ENCODE measurements at regions not wholly inside any gene's neighbourhood (a gene's known extent, or its start where the extent isn't known, plus 50 kb on each side); places are given as distances from the start of the nearest gene placed in this dataset.

DNA sequence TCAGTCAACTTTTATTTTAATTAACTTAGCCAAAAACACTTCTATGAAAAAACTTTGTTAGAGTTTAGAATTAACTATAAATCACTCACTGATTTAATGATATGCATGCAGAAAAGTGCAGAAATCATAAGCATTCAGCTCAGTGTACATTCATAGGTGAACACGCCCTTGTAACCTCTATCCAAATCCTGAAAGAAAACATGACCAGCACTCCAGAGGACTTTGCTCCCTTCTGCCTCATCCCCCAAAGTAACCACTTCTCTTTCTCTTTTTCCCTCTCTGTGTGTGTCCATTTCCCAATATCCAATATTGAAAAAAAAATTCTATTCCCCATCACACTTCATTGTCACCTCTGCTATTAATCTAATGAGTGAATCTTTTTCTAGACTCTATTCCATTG, 197.1 kb upstream of the FAR2 start:
- H3F3A ChIP-seq (ENCODE audit: insufficient read depth, low read length, poor library complexity, severe bottlenecking) = no peaks in the 10 kb centered on the region
- no peaks in the 10 kb centered on the region for H3K36me3 ChIP-seq (ENCODE audit: insufficient read depth, low read length)
- H3K9ac ChIP-seq (ENCODE audit: low read length) = no peak overlapping the region
- H3K9me2 ChIP-seq (ENCODE audit: insufficient read depth, low read length) = no peaks in the 10 kb centered on the region
- no peaks in the 10 kb centered on the region for H3K79me2 ChIP-seq (replicated peaks; ENCODE audit: insufficient read depth, low read length)
- no peak overlapping the region for H3K4me2 ChIP-seq (ENCODE audit: low read length)
- H4K20me1 ChIP-seq (ENCODE audit: insufficient read depth) = no peaks in the 10 kb centered on the region
- no peaks in the 10 kb centered on the region for H3K9me3 ChIP-seq (ENCODE audit: low read length)
- no peak for TF ChIP-seq TAF1 (IDR thresholded peaks at IDR 0.05; ENCODE audit: low read depth)
- TF ChIP-seq, protein P1, sequence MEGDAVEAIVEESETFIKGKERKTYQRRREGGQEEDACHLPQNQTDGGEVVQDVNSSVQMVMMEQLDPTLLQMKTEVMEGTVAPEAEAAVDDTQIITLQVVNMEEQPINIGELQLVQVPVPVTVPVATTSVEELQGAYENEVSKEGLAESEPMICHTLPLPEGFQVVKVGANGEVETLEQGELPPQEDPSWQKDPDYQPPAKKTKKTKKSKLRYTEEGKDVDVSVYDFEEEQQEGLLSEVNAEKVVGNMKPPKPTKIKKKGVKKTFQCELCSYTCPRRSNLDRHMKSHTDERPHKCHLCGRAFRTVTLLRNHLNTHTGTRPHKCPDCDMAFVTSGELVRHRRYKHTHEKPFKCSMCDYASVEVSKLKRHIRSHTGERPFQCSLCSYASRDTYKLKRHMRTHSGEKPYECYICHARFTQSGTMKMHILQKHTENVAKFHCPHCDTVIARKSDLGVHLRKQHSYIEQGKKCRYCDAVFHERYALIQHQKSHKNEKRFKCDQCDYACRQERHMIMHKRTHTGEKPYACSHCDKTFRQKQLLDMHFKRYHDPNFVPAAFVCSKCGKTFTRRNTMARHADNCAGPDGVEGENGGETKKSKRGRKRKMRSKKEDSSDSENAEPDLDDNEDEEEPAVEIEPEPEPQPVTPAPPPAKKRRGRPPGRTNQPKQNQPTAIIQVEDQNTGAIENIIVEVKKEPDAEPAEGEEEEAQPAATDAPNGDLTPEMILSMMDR (IDR thresholded peaks at IDR 0.05; ENCODE audit: poor library complexity, severe bottlenecking) = no peak
- TF ChIP-seq SMC3 (conservative IDR thresholded peaks at IDR 0.05; ENCODE audit: poor library complexity) = no peak
- TF ChIP-seq EZH2 (IDR thresholded peaks at IDR 0.05; ENCODE audit: borderline replicate concordance, insufficient read depth, low read length, poor library complexity, severe bottlenecking) = no peak
- TF ChIP-seq MXI1 (conservative IDR thresholded peaks at IDR 0.05; ENCODE audit: poor library complexity, severe bottlenecking) = no peak
- TF ChIP-seq, protein P2, sequence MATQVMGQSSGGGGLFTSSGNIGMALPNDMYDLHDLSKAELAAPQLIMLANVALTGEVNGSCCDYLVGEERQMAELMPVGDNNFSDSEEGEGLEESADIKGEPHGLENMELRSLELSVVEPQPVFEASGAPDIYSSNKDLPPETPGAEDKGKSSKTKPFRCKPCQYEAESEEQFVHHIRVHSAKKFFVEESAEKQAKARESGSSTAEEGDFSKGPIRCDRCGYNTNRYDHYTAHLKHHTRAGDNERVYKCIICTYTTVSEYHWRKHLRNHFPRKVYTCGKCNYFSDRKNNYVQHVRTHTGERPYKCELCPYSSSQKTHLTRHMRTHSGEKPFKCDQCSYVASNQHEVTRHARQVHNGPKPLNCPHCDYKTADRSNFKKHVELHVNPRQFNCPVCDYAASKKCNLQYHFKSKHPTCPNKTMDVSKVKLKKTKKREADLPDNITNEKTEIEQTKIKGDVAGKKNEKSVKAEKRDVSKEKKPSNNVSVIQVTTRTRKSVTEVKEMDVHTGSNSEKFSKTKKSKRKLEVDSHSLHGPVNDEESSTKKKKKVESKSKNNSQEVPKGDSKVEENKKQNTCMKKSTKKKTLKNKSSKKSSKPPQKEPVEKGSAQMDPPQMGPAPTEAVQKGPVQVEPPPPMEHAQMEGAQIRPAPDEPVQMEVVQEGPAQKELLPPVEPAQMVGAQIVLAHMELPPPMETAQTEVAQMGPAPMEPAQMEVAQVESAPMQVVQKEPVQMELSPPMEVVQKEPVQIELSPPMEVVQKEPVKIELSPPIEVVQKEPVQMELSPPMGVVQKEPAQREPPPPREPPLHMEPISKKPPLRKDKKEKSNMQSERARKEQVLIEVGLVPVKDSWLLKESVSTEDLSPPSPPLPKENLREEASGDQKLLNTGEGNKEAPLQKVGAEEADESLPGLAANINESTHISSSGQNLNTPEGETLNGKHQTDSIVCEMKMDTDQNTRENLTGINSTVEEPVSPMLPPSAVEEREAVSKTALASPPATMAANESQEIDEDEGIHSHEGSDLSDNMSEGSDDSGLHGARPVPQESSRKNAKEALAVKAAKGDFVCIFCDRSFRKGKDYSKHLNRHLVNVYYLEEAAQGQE (IDR thresholded peaks at IDR 0.05; ENCODE audit: borderline replicate concordance) = no peak
- TF ChIP-seq POLR2AphosphoS5 (IDR thresholded peaks at IDR 0.05) = no peak
- TF ChIP-seq RAD21 (conservative IDR thresholded peaks at IDR 0.05) = no peak
- TF ChIP-seq EP300 (conservative IDR thresholded peaks at IDR 0.05; ENCODE audit: poor library complexity, severe bottlenecking) = no peak
- no peak overlapping the region for H3K4me3 ChIP-seq (ENCODE audit: low read length)
- H3K27me3 ChIP-seq (ENCODE audit: insufficient read depth, low read depth, low read length) = no peaks in the 10 kb centered on the region
- H2AFZ ChIP-seq (ENCODE audit: low read depth, low read length) = no peak overlapping the region
- H3K27ac ChIP-seq (ENCODE audit: low read length) = no peak overlapping the region

DNA sequence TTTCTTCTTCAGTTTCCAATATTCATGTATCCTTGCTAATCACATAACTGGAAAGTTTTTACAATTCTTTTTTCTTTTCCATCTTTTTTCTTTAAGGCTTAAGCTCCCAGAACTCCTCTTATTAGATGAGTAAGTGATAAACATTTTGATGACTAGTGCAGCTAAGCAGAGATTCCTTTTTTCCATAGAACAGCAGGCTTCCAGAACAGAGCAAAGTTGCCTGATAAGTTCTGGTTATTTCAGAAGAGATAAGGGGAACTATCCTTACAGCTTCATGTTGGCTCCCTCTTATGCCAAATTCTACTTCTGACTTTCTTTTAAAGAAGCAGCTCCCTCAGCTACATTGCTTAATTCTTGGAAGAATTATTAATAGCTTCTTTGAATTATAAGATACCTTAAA, 194.7 kb upstream of the FAR2 start:
- H3K36me3 ChIP-seq (ENCODE audit: insufficient read depth, low read length) = no peaks in the 10 kb centered on the region
- H4K20me1 ChIP-seq (ENCODE audit: insufficient read depth) = no peaks in the 10 kb centered on the region
- no peak overlapping the region for H3K9ac ChIP-seq (ENCODE audit: low read length)
- no peak overlapping the region for H3K4me2 ChIP-seq (ENCODE audit: low read length)
- H3K9me2 ChIP-seq (ENCODE audit: insufficient read depth, low read length) = no peaks in the 10 kb centered on the region
- no peak overlapping the region for H2AFZ ChIP-seq (ENCODE audit: low read depth, low read length)
- H3K27ac ChIP-seq (ENCODE audit: low read length) = no peak overlapping the region
- no peaks in the 10 kb centered on the region for H3K27me3 ChIP-seq (ENCODE audit: insufficient read depth, low read depth, low read length)
- H3K9me3 ChIP-seq (ENCODE audit: low read length) = no peaks in the 10 kb centered on the region
- H3K4me3 ChIP-seq (ENCODE audit: low read length) = no peak overlapping the region
- no peaks in the 10 kb centered on the region for H3F3A ChIP-seq (ENCODE audit: insufficient read depth, low read length, poor library complexity, severe bottlenecking)
- TF ChIP-seq TAF1 (IDR thresholded peaks at IDR 0.05; ENCODE audit: low read depth) = no peak
- TF ChIP-seq POLR2AphosphoS5 (IDR thresholded peaks at IDR 0.05) = no peak
- no peak for TF ChIP-seq RAD21 (conservative IDR thresholded peaks at IDR 0.05)
- TF ChIP-seq EP300 (conservative IDR thresholded peaks at IDR 0.05; ENCODE audit: poor library complexity, severe bottlenecking) = no peak
- TF ChIP-seq, protein P1 (IDR thresholded peaks at IDR 0.05; ENCODE audit: poor library complexity, severe bottlenecking) = no peak
- TF ChIP-seq, protein P2 (IDR thresholded peaks at IDR 0.05; ENCODE audit: borderline replicate concordance) = no peak
- no peak for TF ChIP-seq EZH2 (IDR thresholded peaks at IDR 0.05; ENCODE audit: borderline replicate concordance, insufficient read depth, low read length, poor library complexity, severe bottlenecking)
- TF ChIP-seq SMC3 (conservative IDR thresholded peaks at IDR 0.05; ENCODE audit: poor library complexity) = no peak
- no peak for TF ChIP-seq MXI1 (conservative IDR thresholded peaks at IDR 0.05; ENCODE audit: poor library complexity, severe bottlenecking)
- H3K79me2 ChIP-seq (replicated peaks; ENCODE audit: insufficient read depth, low read length) = no peaks in the 10 kb centered on the region
